Uterus (tissue), 2 donors: ENCODE measurements at regions not wholly inside any gene's neighbourhood (a gene's known extent, or its start where the extent isn't known, plus 50 kb on each side); places are given as distances from the start of the nearest gene placed in this dataset.

Experiments used
- POLR2A ChIP-seq, 2 donors: fragments of 450-650 bp; IDR thresholded peaks; one replicate each; pipeline ENCODE4 v1.6.1; 2016; ENCODE audit warnings: antibody characterized with exemption in 2 of 2, mild to moderate bottlenecking in 1 of 2, moderate library complexity in 1 of 2
- TF ChIP-seq, protein P1 (sequence below), 4 experiments: fragments of 200-600 bp in 2 of 4; fragments of 450-650 bp in 2 of 4; sonication (generic) in 2 of 4; IDR thresholded peaks; one replicate each; pipeline ENCODE4 v1.5.1; 2016 to 2019; ENCODE audit warnings: antibody characterized with exemption in 4 of 4, mild to moderate bottlenecking in 2 of 4, moderate library complexity in 1 of 4

DNA sequence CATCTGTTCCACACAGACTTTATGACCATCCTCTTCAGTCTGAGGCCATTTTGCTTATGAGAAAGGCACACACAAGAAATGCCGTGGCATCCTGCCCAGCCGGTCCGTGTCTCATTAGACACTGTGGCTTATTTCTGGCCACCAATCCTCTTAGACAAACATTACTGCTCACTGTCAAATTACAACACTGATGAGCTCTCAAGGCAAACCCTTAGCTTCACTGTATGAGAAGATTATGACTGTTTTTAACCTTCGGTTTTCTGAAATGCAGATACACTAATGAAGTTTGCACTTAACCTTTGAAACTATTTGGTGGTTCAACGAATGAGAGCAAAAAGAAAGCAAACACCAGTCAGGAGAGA is 50.5 kb upstream of the DST start:
- TF ChIP-seq POLR2A (IDR thresholded peaks at IDR 0.05): no peak
- TF ChIP-seq, protein P1, sequence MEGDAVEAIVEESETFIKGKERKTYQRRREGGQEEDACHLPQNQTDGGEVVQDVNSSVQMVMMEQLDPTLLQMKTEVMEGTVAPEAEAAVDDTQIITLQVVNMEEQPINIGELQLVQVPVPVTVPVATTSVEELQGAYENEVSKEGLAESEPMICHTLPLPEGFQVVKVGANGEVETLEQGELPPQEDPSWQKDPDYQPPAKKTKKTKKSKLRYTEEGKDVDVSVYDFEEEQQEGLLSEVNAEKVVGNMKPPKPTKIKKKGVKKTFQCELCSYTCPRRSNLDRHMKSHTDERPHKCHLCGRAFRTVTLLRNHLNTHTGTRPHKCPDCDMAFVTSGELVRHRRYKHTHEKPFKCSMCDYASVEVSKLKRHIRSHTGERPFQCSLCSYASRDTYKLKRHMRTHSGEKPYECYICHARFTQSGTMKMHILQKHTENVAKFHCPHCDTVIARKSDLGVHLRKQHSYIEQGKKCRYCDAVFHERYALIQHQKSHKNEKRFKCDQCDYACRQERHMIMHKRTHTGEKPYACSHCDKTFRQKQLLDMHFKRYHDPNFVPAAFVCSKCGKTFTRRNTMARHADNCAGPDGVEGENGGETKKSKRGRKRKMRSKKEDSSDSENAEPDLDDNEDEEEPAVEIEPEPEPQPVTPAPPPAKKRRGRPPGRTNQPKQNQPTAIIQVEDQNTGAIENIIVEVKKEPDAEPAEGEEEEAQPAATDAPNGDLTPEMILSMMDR (IDR thresholded peaks at IDR 0.05): no peak
